CD4-positive, alpha-beta T cell treated with Interleukin-15 for 1 hour (primary cell): ENCODE measurements at regions not wholly inside any gene's neighbourhood (a gene's known extent, or its start where the extent isn't known, plus 50 kb on each side); places are given as distances from the start of the nearest gene placed in this dataset.
"Not testable (repeated sequence)": the region's sequence is repeated elsewhere in the genome, so short reads cannot be mapped to it uniquely, and the experiment has no call there.

Source experiments
- DNase-seq: peaks from one replicate; pipeline ENCODE4 v3.0.0-alpha.2; 2020

DNA sequence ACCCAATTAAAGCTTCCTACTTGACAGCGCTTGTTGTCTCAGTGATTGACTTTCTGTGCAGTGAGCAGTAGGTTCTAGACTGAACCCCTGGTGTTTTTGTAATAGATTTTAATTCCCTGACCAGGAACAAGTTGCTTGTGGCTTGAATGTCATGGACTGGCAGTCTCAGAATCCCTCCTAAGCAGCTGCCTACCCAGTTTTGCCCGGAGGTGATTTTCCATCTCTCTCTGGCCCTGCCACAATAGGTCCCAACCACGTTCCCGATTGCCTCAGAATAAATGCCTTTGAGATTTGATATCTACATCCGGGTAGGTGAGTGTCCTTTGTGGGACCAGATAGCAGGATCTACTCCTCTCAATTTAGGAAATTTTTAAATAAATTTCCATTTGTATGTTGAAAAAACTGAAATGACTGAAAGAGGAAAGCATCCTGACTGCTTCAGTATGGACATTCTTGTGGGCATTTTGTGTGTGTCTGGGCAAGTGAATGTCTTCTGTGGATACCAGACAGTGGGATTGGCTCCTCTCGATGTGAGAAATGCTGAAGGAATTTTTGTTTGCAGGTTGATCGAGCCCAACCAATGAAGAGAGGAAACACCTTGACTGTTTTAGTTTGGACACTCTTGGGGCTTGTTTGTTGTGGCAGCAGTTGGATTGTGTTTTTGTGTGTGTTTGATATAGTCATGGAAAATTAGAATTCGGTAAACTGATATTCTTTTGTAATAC, 1607.4 kb downstream of the C4orf33 start:
- no peak for DNase-seq

DNA sequence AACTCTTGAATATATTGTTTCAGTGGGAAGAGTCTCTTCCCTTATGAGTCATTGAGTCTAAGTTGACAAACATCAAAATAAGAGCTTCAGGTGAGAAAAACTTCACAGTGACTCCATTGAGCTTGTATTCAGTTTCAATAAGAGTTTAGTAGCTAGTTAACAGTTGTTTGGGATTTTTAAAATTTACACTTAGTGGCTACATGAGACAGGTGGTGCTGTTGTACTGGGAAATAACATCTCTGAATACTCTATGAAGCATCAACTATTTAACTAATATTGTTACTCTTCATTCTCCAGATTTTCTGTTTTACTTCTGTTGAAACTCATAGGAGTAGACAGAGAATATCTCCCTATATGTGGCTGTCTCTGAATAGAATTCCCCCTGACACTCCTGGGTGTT, 1609.1 kb downstream of the C4orf33 start:
- DNase-seq: no peak

DNA sequence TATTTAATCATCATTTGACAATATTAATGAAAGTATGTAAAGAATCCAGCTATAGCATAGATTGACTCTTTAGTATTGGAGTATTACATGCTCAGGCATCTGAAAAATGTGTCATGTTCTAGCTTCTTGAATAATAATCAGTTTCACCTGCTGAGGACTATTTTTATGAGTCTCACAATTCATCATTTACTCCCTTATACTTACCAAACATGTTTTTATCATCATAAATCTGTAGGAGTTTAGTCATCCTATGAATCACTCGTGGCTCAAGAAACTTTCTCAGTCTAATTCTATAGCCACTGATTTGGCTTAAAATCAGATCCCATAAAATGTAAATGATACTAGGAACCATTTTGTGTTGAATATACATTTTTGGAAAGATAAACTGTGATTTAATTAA, 1616.1 kb downstream of the C4orf33 start:
- no peak for DNase-seq

DNA sequence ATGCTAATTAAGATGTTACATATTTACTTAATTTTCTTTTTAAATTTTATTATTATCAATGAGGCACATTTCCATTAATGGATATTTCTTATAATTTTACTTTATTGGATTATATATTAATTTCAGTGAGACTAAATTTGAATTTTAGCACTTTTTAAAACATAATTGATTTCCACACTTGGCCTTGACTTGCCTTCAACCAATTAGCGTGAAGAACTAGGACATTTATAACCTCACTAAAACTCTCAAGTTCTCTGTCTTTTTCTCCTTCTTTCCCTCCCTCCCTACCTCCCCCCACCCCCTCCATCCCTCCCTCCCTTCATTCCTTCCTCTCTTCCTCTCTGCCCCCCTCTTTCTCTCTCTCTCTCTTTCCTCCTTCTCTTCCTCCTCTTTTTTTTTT, 1618.1 kb downstream of the C4orf33 start:
- no peak for DNase-seq

GRCh38 chr4:130722361-130722760, 1626.4 kb downstream of the C4orf33 start:
- no peak for DNase-seq

- DNase-seq: no peak
These were observed 1640.7 kb downstream of the C4orf33 start for GRCh38 chr4:130736436-130737185.

GRCh38 chr4:130738233-130738632, 1642.3 kb downstream of the C4orf33 start:
- no peak for DNase-seq

GRCh38 chr4:130747842-130748241, 1651.9 kb downstream of the C4orf33 start:
- DNase-seq: no peak

GRCh38 chr4:130753926-130754325, 1658.0 kb downstream of the C4orf33 start:
- DNase-seq: no peak

GRCh38 chr4:130760246-130760645, 1664.3 kb downstream of the C4orf33 start:
- DNase-seq: no peak

DNA sequence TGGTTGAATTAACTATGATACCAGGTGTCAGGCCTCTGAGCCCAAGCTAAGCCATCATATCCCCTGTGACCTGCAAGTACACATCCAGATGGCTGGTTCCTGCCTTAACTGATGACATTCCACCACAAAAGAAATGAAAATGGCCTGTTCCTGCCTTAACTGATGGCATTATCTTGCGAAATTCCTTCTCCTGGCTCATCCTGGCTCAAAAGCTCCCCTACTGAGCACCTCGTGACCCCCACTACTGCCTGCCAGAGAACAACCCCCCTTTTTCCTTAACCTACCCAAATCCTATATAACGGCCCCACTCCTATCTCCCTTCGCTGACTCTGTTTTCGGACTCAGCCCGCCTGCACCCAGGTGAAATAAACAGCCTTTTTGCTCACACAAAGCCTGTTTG, 1671.4 kb downstream of the C4orf33 start:
- DNase-seq: not testable (repeated sequence)

DNA sequence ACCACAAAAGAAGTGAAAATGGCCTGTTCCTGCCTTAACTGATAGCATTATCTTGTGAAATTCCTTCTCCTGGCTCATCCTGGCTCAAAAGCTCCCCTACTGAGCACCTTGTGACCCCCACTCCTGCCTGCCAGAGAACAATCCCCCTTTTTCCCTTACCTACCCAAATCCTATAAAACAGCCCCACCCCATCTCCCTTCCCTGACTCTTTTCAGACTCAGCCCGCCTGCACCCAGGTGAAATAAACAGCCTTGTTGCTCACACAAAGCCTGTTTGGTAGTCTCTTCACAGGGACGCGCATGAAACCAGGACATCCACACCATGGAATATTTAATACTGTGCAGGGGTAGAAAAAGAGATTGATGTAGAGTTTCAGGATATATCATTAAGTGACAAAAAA, 1677.0 kb downstream of the C4orf33 start:
- not testable (repeated sequence) for DNase-seq

GRCh38 chr4:130808492-130808891, 1712.5 kb downstream of the C4orf33 start:
- DNase-seq: no peak

- no peak for DNase-seq
These were observed 1716.3 kb downstream of the C4orf33 start for GRCh38 chr4:130812117-130812765.

DNA sequence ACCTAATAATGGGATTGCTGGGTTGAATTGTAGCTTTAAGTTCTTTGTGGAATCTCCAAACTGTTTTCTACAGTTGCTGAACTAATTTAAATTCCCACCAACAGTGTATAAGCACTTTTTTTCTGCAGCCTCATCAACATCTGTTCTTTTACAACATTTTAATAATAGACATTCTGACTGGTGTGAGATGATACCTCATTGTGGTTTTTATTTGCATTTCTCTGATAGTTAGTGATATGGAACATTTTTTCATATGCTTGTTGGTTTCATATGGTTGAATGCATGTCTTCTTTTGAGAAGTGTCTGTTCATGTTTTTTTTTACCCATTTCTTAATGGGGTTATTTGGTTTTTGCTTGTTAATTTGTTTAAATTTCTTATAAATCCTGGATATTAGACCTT, 1718.9 kb downstream of the C4orf33 start:
- no peak for DNase-seq

DNA sequence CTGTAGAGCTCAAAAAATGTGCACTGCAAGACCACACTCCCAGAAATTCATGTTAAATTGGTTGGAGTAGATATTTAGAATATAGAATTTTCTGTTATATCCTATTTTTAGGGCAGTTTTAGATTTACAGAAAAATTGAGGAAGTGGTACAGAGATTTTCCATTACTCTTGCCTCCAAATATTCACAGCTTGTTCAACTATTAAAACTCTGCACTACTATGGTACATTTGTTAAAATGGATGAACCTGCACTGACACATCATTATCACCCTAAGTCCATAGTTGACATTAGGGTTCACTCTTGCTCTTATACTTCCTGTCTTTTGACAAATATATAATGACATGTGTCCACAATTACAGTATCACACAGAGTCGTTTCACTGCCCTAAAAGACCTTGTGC, 1724.5 kb downstream of the C4orf33 start:
- no peak for DNase-seq

GRCh38 chr4:130825284-130825683, 1729.3 kb downstream of the C4orf33 start:
- DNase-seq: no peak

GRCh38 chr4:130850019-130850524, 1754.1 kb downstream of the C4orf33 start:
- no peak for DNase-seq

GRCh38 chr4:130851107-130851506, 1755.2 kb downstream of the C4orf33 start:
- no peak for DNase-seq

DNA sequence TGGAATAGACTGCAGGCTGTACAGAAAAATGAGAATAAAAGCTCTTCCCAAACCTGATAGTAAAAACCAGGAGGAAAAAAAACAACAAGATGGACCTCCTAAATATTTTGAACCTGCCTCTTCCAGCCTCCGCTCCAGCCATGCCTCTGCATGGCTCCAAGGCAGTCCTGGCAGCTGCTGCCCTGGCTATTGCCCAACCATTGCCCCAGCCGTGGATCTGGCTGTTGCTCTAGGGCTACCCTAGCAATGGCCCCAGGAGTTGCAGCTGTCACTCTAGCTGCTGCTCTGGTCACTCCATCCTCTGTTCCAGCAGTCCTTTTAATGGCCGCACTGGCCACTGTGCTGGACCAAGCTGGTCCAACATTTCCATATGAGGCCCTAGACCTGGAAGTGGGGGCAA, 1756.0 kb downstream of the C4orf33 start:
- no peak for DNase-seq

DNA sequence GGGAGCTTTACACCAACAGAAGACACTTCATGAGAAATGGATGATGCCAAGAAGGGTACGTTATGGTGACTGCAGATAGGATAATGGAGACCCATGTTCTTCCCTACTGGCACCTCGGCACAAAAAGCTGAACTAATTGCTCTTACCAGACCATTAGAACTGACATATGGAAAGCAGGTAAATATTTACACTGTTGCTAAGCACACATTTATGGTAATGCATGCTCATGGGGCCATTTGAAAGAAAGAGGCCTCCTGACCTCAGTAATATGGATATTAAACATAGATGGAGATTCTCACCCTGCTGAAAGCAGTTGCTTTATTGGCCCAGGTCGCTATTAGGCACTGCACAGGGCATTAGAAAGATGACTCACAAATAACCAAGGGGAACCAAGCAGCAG, 1759.6 kb downstream of the C4orf33 start:
- no peak for DNase-seq

DNA sequence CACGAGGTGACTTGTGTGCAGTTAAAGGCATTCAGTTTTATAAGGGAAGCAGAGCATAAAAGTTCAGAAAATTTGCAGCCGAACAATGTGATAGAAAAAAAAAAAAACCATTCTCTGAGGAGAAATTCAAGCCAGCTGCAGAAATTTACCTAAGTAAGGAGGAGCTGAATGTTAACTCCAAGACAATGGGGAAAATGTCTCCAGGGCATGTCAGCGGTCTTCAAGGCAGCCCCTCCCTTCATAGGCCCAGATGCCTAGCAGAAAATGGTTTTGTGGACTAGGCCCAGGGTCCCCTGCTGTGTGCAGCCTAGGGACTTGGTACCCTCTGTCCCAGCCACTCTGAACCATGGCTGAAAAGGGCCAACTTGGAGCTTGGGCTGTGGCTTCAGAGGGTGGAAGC, 1764.0 kb downstream of the C4orf33 start:
- DNase-seq: no peak

- DNase-seq: no peak
These were observed 1801.0 kb downstream of the C4orf33 start for GRCh38 chr4:130896920-130897319.

DNA sequence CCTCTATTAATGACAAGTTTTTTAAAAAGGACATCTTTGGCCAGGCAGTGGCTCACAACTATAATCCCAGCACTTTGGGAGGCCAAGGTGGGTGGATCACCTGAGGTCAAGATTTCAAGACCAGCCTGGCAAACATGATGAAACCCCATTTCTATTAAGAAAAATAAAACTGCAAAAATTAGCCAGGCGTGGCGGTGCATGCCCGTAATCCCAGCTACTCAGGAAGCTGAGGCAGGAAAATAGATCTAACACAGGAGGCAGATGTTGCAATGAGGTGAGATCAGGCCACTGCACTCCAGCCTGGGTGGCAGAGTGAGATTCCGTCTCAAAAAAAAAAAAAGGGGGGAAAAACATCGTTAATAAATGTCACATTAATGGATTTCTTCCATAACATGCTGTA, 1805.4 kb downstream of the C4orf33 start:
- no peak for DNase-seq
